Thyroid gland (tissue), 4 donors: ENCODE measurements at regions not wholly inside any gene's neighbourhood (a gene's known extent, or its start where the extent isn't known, plus 50 kb on each side); places are given as distances from the start of the nearest gene placed in this dataset.

Source experiments
- DNase-seq, 2 donors: peaks; one replicate each; pipeline ENCODE4 v3.0.0-alpha.2; 2019
- H3K27ac ChIP-seq, 3 donors: fragments of 200-600 bp; sonication (generic); 1 replicate in 2 of 3; 2 replicates in 1 of 3; pipeline ENCODE4 v1.5.1; 2016 to 2019; ENCODE audit warnings: mild to moderate bottlenecking in 1 of 3, moderate library complexity in 1 of 3
- H3K27me3 ChIP-seq: fragments of 200-600 bp; sonication (generic); one replicate; pipeline ENCODE4 v1.5.1; 2019
- H3K36me3 ChIP-seq, 2 donors: fragments of 200-600 bp; sonication (generic); one replicate each; pipeline ENCODE4 v1.5.1; 2016 to 2019
- H3K4me1 ChIP-seq, 2 donors: fragments of 200-600 bp; sonication (generic); one replicate each; pipeline ENCODE4 v1.5.1; 2017 to 2019
- H3K4me3 ChIP-seq, 3 donors: fragments of 200-600 bp; sonication (generic); replicated peaks in 1 of 3; 1 replicate in 2 of 3; 2 replicates in 1 of 3; pipeline ENCODE4 v1.5.1; 2016; ENCODE audit warnings: mild to moderate bottlenecking in 1 of 3
- H3K9me3 ChIP-seq: fragments of 200-600 bp; sonication (generic); one replicate; pipeline ENCODE4 v1.5.1; 2017
- CTCF ChIP-seq, 6 experiments: fragments of 200-600 bp in 3 of 6; fragments of 450-650 bp in 3 of 6; sonication (generic) in 3 of 6; IDR thresholded peaks; one replicate each; pipeline ENCODE4 v1.5.1; 2016 to 2019; ENCODE audit warnings: antibody characterized with exemption in 6 of 6, mild to moderate bottlenecking in 2 of 6, inconsistent platforms in 1 of 6, moderate library complexity in 1 of 6
- POLR2A ChIP-seq, 2 donors: fragments of 450-650 bp; IDR thresholded peaks; one replicate each; pipeline ENCODE4 v1.6.1; 2017; ENCODE audit warnings: antibody characterized with exemption in 2 of 2, mild to moderate bottlenecking in 2 of 2, moderate library complexity in 1 of 2
- WGBS, 2 donors: methylation state at CpG; one replicate each; pipeline ENCODE4 v1.1.5; 2017; 5-methylcytosine and 5-hydroxymethylcytosine counted together
- intact Hi-C: fragments of 100-400 bp; cut with DNase I; formaldehyde crosslinking; loops from one replicate; pipeline ENCODE4 v1.15.1; 2023

DNA sequence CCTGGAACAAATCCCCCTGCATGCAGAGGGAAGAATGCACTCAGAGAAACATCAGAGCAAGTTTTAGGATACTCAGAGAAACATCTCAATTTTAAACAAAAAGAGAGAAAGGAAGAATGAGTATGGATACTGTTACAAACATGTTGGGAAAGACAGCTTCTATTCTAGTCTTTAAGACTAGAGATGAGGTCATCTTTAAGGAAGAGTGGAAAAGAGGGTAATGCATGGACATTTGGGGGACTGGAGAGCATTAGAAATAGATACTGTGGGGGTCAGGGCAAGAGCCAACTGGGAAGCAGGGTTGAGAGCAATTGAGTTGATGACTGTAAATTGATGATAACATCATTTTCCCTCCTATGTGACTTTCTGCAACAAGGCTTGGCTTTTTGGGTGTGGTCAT, 431.2 kb downstream of the CDH26 start:
- DNase-seq = no peak
- no peaks in the 10 kb centered on the region for H3K4me1 ChIP-seq
- H3K9me3 ChIP-seq = no peaks in the 10 kb centered on the region
- no peak for TF ChIP-seq POLR2A (IDR thresholded peaks at IDR 0.05)
- no peak for TF ChIP-seq CTCF (IDR thresholded peaks at IDR 0.05)
- intact Hi-C loops = no loop called here
- H3K27me3 ChIP-seq = no peaks in the 10 kb centered on the region
- H3K36me3 ChIP-seq = no peaks in the 10 kb centered on the region
- H3K27ac ChIP-seq = no peak overlapping the region
- H3K4me3 ChIP-seq = no peak overlapping the region

- intact Hi-C loops = no loop called here
- H3K27ac ChIP-seq = no peak overlapping the region
- H3K4me3 ChIP-seq = no peak overlapping the region
- TF ChIP-seq POLR2A (IDR thresholded peaks at IDR 0.05) (no peak), CTCF (IDR thresholded peaks at IDR 0.05) (no peak)
- 59 to 68% methylated on average over 7 of the region's 7 CpGs for WGBS, 2 donors
- DNase-seq = no peak
- no peaks in the 10 kb centered on the region for H3K9me3 ChIP-seq
- H3K4me1 ChIP-seq = no peaks in the 10 kb centered on the region
- H3K36me3 ChIP-seq = no peaks in the 10 kb centered on the region
- H3K27me3 ChIP-seq = no peaks in the 10 kb centered on the region
Observed at GRCh38 chr20:60389882-60390281, 431.7 kb downstream of the CDH26 start.

DNA sequence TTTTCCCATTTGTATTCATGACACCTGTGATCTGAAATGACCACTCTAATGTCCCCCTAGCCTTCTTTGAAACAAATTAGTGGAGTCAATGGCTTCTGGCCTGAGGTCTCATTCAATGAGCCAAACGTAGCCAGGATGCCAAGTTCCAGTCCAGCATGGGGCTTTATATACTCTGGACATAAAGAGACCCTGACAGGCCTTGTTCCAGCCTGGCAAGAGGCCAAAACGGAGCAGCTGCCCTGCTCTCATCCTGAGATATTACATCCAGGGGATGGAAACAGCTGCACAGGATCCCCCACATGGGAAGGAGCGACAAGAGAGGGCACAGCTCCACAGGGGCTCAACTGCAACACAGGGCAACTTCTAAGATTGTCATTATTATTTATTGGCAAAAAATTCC, 437.8 kb downstream of the CDH26 start:
- DNase-seq = no peak
- H3K4me1 ChIP-seq = no peaks in the 10 kb centered on the region
- TF ChIP-seq POLR2A (IDR thresholded peaks at IDR 0.05) = no peak
- no peak for TF ChIP-seq CTCF (IDR thresholded peaks at IDR 0.05)
- H3K4me3 ChIP-seq = no peak overlapping the region
- H3K27ac ChIP-seq = no peak overlapping the region
- WGBS, 2 donors = 64% methylated on average over 3 of the region's 3 CpGs
- intact Hi-C loops = no loop called here
- H3K27me3 ChIP-seq = no peaks in the 10 kb centered on the region
- H3K9me3 ChIP-seq = no peaks in the 10 kb centered on the region
- no peaks in the 10 kb centered on the region for H3K36me3 ChIP-seq

DNA sequence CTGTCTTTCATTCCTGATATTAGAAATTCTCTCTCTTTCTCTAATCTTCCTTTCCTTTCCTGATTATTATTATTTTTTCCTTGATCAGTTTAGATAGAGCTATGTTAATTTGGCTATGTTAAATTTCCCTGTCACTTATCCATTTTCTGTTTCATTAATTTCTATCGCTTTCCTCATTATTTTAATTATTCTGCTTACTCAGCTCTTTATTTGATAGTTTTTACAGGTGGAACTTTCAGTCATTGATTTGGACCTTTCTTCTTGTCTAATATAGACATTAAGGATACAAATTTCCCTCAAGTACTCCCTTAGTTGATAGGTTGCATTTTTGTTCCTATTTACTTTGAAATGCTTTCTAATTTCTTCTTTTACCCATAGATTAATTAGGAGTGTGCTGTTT, 442.3 kb downstream of the CDH26 start:
- no peak overlapping the region for H3K27ac ChIP-seq
- intact Hi-C loops = no loop called here
- no peak overlapping the region for H3K4me3 ChIP-seq
- peaks cover 4 to 12% of the 10 kb centered on the region in 2 donors for H3K4me1 ChIP-seq
- H3K9me3 ChIP-seq = no peaks in the 10 kb centered on the region
- TF ChIP-seq POLR2A (IDR thresholded peaks at IDR 0.05) (no peak), CTCF (IDR thresholded peaks at IDR 0.05) (no peak)
- 98% methylated on average over 1 of the region's 1 CpG for WGBS, 2 donors
- DNase-seq = no peak
- no peaks in the 10 kb centered on the region for H3K27me3 ChIP-seq
- H3K36me3 ChIP-seq = no peaks in the 10 kb centered on the region

- intact Hi-C loops = no loop called here
- no peak for TF ChIP-seq POLR2A (IDR thresholded peaks at IDR 0.05)
- TF ChIP-seq CTCF (IDR thresholded peaks at IDR 0.05) = no peak
- no peak overlapping the region for H3K4me3 ChIP-seq
- peak overlapping the region in 2 of 3 donors; percentile 20 to 27 for H3K27ac ChIP-seq
- H3K36me3 ChIP-seq = no peaks in the 10 kb centered on the region
- DNase-seq = no peak
- no peaks in the 10 kb centered on the region for H3K27me3 ChIP-seq
- 77 to 82% methylated on average over 8 of the region's 8 CpGs for WGBS, 2 donors
- H3K4me1 ChIP-seq = peaks cover 5 to 12% of the 10 kb centered on the region in 2 donors
- no peaks in the 10 kb centered on the region for H3K9me3 ChIP-seq
Observed at GRCh38 chr20:60402189-60403058, 444.2 kb downstream of the CDH26 start.
